ENCODE measurements at regions not wholly inside any gene's neighbourhood (a gene's known extent, or its start where the extent isn't known, plus 50 kb on each side); places are given as distances from the start of the nearest gene placed in this dataset.

- DNase-seq (ENCODE audit: low spot score) = no peak
These were observed 145.6 kb downstream of the DYRK2 start for GRCh38 chr12:67794161-67794560.

DNA sequence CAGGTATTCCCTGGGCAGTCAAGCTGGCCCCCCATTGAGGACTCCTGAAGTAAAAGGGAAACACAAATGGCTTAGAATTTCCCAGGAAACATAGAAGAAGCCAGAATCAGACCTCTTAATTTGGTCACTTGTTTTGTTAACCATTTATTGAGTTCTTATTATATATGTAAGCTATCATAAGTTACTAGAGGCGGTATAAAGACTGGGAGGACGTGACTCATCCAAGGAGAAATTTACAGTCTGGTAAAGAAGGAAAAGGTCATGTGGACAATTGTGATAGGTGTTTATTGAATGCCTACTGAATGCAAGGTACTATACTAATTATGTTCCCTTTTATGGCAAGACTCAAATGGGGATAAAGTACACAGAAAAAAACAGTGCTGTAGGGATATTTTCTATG, 146.7 kb downstream of the DYRK2 start:
- DNase-seq (ENCODE audit: low spot score) = peak; percentile 72

GRCh38 chr12:67797185-67797741, 148.7 kb downstream of the DYRK2 start:
- no peak for DNase-seq (ENCODE audit: low spot score)

- DNase-seq (ENCODE audit: low spot score) = no peak
These were observed 149.2 kb downstream of the DYRK2 start for GRCh38 chr12:67797753-67798152.

DNA sequence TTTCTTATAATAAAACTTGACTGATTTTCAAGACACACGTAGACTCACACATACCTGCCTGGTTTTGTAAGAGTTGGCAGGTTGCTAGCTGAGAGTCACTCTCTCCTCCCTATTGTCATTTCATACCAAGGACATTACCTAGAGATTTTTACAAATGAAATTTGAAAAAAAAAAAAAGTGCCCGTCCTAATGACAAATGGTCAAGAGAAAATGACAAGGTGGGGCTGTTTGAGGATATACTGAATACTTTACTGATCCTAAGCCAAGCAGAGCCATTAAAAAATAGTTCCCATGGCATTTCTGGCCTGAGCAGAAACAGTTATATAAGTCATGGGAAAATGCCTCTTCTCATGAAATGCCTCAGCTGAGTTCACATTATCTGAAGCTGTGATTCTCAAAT, 150.2 kb downstream of the DYRK2 start:
- DNase-seq (ENCODE audit: low spot score) = no peak

DNA sequence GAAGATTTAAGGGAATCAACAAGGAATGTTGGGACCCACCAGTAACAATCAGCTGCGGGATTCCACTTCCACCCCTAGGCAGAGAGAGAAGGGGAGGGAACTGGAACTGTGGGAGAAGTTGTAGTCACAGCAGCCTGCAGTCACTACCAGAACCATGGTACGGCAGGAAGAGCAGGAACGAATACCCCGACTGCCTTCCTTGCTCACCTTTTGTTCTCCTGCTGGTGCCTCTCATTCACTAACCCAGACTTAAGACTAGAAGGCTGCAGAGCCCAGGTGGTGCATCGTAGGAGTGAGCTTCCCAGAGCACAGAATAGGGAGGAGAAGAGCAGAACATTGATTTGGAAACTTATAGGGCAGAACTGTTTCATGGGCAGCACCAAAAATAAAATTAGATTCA, 154.2 kb downstream of the DYRK2 start:
- DNase-seq (ENCODE audit: low spot score) = no peak

- peak; percentile 27 for DNase-seq (ENCODE audit: low spot score)
These were observed 154.9 kb downstream of the DYRK2 start for GRCh38 chr12:67803278-67803993.

DNA sequence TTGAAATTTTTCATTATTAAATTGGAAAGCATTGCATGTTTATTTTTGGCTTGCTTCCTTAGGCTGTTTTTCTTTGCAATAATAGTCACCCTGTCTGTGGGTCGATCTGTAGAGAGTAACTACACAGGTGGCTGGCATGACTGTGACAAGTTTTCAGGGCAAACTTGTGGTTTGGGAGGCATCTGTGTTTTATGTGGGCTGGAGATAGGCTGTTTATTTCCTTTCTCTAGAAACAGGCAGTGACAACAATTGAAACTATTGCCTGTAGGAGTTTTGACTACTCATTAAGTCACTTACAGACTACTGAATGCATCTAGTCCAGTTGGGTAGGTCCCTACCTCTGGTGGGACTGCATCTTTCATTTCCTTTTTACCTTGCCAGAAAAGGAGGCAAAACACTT, 155.6 kb downstream of the DYRK2 start:
- DNase-seq (ENCODE audit: low spot score) = no peak

- no peak for DNase-seq (ENCODE audit: low spot score)
These were observed 159.3 kb downstream of the DYRK2 start for GRCh38 chr12:67807814-67808213.

GRCh38 chr12:67810166-67810565, 161.6 kb downstream of the DYRK2 start:
- DNase-seq (ENCODE audit: low spot score) = no peak

DNA sequence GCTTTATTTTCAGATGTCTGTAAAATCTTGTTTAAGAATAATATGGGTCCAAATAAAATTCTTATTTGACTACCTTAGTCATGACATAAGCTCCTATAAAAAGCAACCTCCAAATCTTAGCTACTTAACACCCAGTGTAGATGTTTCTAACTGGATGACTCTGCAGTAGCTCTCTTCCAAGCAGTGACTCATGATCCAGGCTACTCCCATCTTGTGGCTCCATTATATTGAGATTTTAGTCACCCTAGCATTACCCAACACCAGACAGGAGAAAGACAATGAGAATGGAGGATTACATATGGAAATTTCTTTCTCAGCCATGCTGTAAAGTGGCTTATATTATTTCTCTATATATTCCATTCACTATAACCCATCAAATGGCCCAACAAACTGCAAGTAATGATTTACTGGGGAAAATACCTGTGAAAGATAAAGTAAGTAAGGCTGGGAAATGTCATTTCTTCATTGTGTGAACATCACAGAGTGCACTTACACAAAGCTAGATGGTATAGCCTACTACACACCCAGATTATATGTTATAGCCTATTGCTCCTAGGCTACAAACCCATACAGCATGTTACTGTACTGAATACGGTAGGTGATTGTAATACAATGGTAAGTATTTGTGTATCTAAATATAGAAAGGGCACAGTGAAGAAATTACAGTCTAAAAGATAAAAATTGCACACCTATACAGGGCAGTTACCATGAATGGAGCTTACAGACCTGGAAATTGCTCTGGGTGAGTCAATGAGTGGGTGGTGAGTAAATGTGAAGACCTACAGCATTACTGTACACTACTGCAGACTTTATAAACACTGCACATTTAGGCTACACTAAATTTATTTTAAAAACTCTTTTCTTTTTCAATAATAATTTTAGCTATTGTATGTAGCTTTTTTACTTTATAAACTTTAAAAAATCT, 163.2 kb downstream of the DYRK2 start:
- DNase-seq (ENCODE audit: low spot score) = no peak

DNA sequence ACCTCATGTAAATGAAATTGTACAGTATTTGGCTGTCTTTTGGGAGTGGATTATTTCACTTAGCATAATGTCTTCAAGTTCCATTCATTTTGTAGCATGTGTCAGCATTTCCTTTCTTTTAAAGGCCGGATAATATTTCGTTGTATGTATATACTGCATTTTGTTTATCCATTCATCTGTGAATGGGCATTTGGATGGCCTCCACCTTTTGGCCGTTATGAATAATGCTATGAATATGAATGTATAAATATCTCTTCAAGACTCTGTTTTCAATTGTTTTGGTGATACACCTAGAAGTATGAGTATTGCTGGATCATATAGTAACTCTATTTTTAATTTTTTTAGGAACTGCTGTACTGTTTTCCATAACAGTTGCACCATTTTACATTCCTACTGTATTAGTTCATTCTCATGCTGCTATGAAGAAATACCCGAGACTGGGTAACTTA, 164.9 kb downstream of the DYRK2 start:
- DNase-seq (ENCODE audit: low spot score) = no peak

DNA sequence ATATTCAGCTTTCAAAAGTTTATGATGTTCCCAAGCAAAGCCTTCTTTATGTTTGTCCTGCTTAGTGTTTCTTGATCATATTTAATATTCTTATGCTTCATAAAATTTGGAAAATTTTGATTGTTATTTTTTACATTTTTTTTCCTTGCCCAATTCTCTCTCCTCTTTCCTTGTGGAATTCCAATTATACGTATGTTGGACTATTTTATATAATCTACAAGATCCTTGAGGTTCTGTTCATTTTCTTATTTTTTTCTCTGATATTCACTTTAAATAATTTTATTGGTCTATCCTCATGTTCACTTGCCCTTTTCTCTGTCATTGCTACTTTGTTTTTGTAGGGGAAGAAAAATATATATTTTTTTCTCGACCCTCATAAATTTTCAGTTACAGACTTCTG, 167.7 kb downstream of the DYRK2 start:
- no peak for DNase-seq (ENCODE audit: low spot score)

DNA sequence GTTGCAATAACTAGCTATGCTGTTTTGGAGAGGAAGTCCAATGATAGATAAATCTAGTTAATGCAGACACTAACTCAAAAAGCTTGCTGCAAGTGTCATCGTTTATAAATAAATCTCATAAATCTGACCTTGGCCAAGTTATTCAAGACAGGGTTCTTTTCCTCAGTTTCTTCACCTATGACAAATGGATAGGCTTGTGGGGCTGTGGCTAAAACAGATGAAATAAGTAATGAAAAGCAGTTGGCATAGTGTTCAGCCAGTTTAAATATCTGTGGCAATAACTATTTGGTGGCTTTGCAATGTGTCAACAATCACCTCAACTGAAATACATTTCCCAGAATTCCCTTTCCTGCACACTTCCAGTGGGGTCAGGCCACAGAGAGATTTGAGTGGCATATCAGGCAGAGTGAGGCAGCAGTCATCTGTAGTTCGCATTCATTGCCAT, 169.9 kb downstream of the DYRK2 start:
- no peak for DNase-seq (ENCODE audit: low spot score)

GRCh38 chr12:67819902-67820301, 169.3 kb upstream of the IFNG-AS1 start:
- DNase-seq (ENCODE audit: low spot score) = no peak

- no peak for DNase-seq (ENCODE audit: low spot score)
These were observed 168.6 kb upstream of the IFNG-AS1 start for GRCh38 chr12:67820694-67821093.

- no peak for DNase-seq (ENCODE audit: low spot score)
These were observed 166.4 kb upstream of the IFNG-AS1 start for GRCh38 chr12:67822826-67823225.

- no peak for DNase-seq (ENCODE audit: low spot score)
These were observed 163.1 kb upstream of the IFNG-AS1 start for GRCh38 chr12:67826148-67826547.

DNA sequence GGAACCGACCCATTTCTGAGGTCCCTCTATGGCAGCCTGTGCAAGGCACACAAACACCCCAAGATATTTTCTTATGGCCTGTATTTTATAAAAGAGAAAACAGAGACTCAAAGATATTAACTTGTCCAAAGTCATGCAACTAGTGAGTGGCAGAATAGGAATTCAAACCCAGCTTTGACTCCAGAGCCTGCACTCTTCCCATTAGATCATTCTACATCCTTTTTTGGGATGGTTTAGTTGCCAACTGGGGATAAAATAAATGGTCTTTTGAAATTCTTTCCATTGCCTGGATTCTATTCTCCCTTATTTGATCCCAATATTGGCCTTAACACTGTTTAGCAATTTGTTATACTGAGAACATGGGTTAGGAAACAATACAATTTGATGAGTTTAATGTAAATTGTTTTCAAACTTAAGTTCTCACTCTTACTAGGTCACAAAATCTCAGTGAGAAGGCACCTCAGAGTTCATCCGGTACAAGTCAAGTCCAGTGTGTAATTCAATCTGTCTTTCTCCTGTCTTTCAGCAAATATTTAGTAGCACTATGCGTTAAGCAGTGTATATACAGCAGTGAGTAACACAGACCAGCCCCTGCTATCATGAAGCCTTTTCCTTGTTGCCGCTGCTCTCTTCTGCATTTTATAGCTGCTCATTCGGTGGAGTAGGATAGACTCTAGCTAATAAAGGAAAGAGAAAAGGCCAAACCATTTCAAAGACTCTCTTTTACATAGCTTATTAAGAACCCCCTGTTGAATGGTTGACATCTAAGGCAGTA, 162.1 kb upstream of the IFNG-AS1 start:
- DNase-seq (ENCODE audit: low spot score) = peak; percentile 45

- peak; percentile 50 for DNase-seq (ENCODE audit: low spot score)
These were observed 161.3 kb upstream of the IFNG-AS1 start for GRCh38 chr12:67827820-67828383.

GRCh38 chr12:67829896-67830295, 159.4 kb upstream of the IFNG-AS1 start:
- DNase-seq (ENCODE audit: low spot score) = no peak
